Activated CD8-positive, alpha-beta memory T cell treated with anti-CD3 and anti-CD28 coated beads for 48 hours (primary cell): ENCODE measurements at regions not wholly inside any gene's neighbourhood (a gene's known extent, or its start where the extent isn't known, plus 50 kb on each side); places are given as distances from the start of the nearest gene placed in this dataset.

ENCODE experiments used
- DNase-seq, 3 experiments: peaks; one replicate each; pipeline ENCODE4 v3.0.0-alpha.2; 2020; ENCODE audit warnings: low read depth in 2 of 3, low spot score in 2 of 3

DNA sequence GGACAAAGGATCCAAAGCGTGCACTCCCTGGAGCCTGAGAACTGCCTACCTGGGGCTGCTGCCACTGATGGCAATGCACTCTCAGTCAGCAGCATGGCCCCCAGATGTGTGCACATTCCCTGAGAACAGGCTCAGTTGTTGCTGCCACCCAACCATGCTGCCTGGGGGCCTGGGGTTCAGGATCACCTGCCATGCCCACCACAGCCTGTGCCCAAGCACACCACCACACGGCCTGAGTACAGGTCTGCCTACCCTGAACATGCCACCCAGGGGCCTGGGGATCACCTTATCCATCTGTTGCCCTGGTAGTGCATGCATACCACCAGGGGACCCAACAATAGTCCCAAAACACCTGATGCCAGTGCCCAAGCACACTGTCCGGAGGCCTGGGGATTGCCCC lies 1174.5 kb downstream of the SORCS1 start:
- DNase-seq = no peak

- no peak for DNase-seq
Observed at GRCh38 chr10:105988848-105989247, 1175.7 kb downstream of the SORCS1 start.

- no peak for DNase-seq
Observed at GRCh38 chr10:105986912-105987635, 1177.4 kb downstream of the SORCS1 start.

GRCh38 chr10:105986486-105986885 lies 1178.0 kb downstream of the SORCS1 start:
- DNase-seq = no peak

GRCh38 chr10:105982735-105983134 lies 1181.8 kb downstream of the SORCS1 start:
- DNase-seq = no peak

DNA sequence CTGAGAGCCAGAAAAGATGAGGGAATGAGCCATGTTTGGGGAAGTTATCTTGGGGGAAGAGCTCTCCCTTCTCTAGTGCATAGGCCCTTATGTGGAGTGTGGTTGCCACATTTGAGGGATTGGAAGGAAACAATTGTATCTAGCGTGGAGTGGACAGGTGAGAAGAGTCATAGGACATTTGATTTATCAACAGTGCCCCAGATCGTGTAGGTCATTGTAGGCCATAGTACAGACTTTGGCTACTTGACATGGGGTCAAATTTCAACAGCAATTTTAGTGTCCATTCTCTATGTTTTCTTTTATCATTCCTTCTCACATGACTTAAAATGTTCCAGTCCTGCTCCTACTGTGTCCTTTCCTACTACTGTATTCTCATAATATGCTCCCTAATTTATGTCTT lies 1182.8 kb downstream of the SORCS1 start:
- DNase-seq = no peak

- DNase-seq = no peak
Observed at GRCh38 chr10:105974803-105975456, 1189.6 kb downstream of the SORCS1 start.

DNA sequence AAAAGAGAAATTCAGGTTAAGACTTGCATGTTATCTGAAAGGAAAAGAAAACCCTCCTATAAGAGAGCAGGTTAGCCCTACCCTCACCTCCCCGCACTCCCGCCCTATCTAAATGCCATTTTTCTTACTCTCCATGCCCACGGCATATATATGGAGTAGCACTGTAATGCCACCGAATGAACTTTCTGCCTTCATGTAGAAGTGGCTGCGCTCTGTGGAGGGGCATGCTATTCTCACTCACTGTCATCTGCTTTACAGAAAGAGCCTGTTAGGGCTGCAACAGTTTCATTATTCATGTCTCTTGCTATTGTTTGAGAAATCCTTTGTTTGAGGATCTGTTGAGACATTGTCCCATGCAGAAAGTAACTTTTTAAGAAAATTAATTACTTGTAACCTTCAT lies 1190.6 kb downstream of the SORCS1 start:
- no peak for DNase-seq

DNA sequence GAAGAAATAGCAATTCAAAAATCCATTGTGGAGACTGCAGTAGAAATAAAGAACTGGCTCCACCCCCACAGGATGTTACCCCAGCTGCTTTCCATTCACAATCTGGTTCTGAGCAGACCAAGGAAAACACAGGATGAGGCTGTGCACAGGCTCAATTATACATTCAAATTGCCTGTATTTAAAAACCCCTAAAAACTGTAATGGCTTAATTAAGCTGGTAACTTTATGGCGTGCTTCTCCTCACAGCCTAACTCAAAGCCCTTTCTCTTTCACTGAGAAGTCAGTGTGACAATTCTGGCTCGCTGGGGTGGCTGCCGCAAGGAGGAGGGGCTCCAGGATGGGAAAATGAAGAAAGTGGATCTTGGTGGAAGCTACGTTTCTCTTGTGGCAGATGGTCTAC lies 1191.1 kb downstream of the SORCS1 start:
- DNase-seq = no peak

GRCh38 chr10:105971460-105971859 lies 1193.0 kb downstream of the SORCS1 start:
- no peak for DNase-seq

DNA sequence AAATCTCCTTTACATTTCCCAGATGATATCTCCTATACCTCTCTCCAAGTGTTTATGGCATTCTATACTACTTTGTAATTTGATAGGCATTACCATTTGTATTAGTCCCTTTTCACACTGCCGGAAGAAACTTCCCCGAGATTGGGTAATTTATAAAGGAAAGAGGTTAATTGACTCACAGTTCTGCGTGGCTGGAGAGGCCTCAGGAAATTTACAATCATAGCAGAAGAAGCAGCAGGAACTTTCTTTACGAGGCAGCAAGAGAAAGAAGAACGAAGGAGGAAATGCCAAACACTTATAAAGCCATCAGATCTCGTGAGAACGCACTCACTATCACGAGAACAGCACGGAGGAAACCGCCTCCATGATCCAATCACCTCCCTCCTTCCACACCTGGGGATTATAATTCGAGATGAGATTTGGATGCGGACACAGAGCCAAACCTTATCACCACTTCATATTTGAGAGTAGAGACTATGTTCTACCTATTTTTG lies 1194.6 kb downstream of the SORCS1 start:
- no peak for DNase-seq

- no peak for DNase-seq
Observed at GRCh38 chr10:105968666-105969065, 1195.8 kb downstream of the SORCS1 start.

DNA sequence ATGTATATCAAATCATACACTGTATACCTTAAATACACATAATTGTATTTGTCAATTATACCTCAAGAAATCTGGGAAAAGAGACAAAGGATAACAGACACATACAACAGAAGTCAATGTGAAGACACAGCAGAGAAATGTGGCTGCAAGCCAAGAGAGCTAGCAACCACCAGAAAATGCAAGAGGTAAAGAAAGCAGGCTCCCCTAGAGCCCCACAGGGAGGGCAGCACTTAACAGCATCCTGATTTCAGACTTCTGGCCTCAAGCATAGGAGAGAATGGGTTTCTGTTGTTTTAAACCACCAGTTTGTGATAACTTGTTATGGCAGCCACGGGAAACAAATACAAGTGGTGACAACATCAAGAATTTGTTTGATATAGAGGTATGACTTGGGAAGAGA lies 1197.2 kb downstream of the SORCS1 start:
- no peak for DNase-seq

DNA sequence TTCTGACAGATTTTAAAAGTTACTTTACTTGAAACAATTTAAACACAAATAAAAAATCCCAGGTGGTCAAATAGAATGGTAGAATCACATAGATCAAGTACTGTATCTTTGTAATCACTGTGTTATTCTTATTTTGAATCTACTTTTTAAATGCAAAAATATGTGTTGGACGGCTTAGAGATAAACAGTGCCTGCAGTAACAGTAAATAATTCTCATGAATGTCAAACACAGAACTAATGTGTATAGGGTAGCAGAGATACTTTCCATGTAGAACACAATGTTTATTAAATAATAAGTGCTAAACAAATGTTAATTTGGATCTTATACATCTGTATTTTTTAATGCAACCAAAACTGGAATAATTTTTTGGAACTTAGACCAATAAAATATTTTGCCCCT lies 1199.4 kb downstream of the SORCS1 start:
- DNase-seq = no peak

GRCh38 chr10:105964009-105964408 lies 1200.5 kb downstream of the SORCS1 start:
- no peak for DNase-seq

DNA sequence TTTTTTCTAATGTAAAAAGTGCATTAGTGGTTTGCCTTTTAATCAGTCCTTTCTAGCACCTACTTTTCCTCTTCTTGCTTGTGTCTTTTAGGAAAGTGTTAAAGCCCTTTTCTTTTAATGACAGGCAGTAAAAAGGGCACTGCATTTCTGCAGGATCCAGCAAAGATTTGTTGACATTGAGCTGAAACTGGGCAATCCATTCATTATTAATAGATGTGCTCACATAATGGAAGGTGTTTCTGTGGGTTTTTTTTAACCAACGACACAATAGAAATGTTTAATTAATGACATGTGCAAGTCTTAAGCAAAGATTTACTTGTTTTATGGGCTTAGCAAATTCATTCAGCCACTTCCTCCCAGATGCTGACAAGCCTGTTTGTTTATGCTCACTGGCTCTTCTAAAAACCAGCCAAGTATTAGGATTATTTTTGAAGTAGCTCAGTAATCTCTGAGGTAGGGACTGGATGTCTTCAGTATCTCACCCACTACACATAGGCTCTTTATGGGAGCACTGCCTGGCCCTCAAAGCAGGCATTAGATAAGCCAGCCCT lies 1201.1 kb downstream of the SORCS1 start:
- DNase-seq = no peak

GRCh38 chr10:105956550-105956949 lies 1208.0 kb downstream of the SORCS1 start:
- no peak for DNase-seq

GRCh38 chr10:105953861-105954260 lies 1210.6 kb downstream of the SORCS1 start:
- DNase-seq = no peak

DNA sequence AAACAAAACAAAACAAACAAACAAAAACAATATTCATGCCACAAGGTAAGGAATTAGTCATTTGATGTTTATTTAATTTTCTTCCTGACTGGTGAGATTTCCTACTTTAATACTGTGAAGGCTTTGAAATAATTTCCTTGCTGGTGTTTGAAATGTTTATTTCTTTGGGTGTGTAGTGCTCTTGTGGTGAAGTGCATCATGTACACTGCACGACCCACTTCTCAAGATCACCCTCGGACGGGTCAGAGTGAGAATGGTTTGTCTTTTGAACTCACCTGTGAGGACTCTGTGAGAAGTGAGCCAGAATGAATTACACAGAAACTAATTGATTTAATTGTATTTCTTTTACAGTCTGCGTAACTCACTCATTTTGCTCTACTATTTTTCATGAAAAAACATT lies 1211.5 kb downstream of the SORCS1 start:
- no peak for DNase-seq

DNA sequence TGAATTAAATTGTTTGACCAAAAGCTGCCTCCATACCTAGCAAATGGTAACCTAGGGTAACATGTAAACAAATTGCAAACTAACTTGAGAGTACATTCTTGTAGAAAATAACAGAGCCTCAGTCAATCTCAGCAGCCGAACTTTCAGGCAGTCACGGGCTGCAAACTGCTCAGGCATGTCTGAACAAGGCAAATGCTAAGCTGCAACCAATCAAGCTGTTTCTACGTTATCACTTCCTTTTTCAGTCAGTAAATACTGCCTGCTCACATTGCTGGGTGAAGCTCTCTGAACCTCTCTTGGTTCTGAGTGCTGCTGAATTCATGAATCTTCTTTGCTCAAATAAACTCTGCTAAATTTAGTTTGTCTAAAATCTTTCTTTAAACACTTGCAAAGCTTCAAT lies 1212.4 kb downstream of the SORCS1 start:
- no peak for DNase-seq

GRCh38 chr10:105950410-105950809 lies 1214.1 kb downstream of the SORCS1 start:
- DNase-seq = peak in 1 of 3 experiments; percentile 1

GRCh38 chr10:105949721-105950120 lies 1214.8 kb downstream of the SORCS1 start:
- DNase-seq = no peak
